Lower leg skin (tissue), 4 donors: ENCODE measurements at regions not wholly inside any gene's neighbourhood (a gene's known extent, or its start where the extent isn't known, plus 50 kb on each side); places are given as distances from the start of the nearest gene placed in this dataset.

ENCODE experiments used
- DNase-seq, 2 donors: peaks; one replicate each; pipeline ENCODE4 v3.0.0-alpha.2; 2019; ENCODE audit warnings: low spot score in 2 of 2
- H3K4me3 ChIP-seq: fragments of 200-600 bp; sonication (generic); 2 replicates; pipeline ENCODE4 v1.5.1; 2017; ENCODE audit warnings: mild to moderate bottlenecking, low read depth; ENCODE audit not compliant: poor library complexity, severe bottlenecking
- POLR2A ChIP-seq, 2 donors: fragments of 450-650 bp; IDR thresholded peaks; one replicate each; pipeline ENCODE4 v1.6.1; 2016 to 2017; ENCODE audit warnings: antibody characterized with exemption in 2 of 2, mild to moderate bottlenecking in 1 of 2, moderate library complexity in 1 of 2
- WGBS, 2 donors: methylation state at CpG; one replicate each; pipeline ENCODE4 v1.1.5; 2018; 5-methylcytosine and 5-hydroxymethylcytosine counted together
- intact Hi-C: fragments of 100-400 bp; cut with DNase I; formaldehyde crosslinking; loops from one replicate; pipeline ENCODE4 v1.15.0; 2023; ENCODE audit warnings: low total_unique reads
- TF ChIP-seq, protein P1 (sequence below), 3 donors: fragments of 450-650 bp; IDR thresholded peaks; one replicate each; pipeline ENCODE4 v1.5.1; 2016; ENCODE audit warnings: antibody characterized with exemption in 3 of 3, mild to moderate bottlenecking in 3 of 3, moderate library complexity in 2 of 3

- H3K4me3 ChIP-seq: no peak overlapping the region
- intact Hi-C loops: no loop called here
- TF ChIP-seq, protein P1, sequence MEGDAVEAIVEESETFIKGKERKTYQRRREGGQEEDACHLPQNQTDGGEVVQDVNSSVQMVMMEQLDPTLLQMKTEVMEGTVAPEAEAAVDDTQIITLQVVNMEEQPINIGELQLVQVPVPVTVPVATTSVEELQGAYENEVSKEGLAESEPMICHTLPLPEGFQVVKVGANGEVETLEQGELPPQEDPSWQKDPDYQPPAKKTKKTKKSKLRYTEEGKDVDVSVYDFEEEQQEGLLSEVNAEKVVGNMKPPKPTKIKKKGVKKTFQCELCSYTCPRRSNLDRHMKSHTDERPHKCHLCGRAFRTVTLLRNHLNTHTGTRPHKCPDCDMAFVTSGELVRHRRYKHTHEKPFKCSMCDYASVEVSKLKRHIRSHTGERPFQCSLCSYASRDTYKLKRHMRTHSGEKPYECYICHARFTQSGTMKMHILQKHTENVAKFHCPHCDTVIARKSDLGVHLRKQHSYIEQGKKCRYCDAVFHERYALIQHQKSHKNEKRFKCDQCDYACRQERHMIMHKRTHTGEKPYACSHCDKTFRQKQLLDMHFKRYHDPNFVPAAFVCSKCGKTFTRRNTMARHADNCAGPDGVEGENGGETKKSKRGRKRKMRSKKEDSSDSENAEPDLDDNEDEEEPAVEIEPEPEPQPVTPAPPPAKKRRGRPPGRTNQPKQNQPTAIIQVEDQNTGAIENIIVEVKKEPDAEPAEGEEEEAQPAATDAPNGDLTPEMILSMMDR (IDR thresholded peaks at IDR 0.05): no peak
- no peak for TF ChIP-seq POLR2A (IDR thresholded peaks at IDR 0.05)
- 41% methylated on average over 3 of the region's 3 CpGs for WGBS, 2 donors
- DNase-seq: peak in 1 of 2 donors; percentile 31
Observed at GRCh38 chr7:15801551-15801950, 115.1 kb upstream of the MEOX2 start.

- DNase-seq: no peak
- TF ChIP-seq, protein P1 (IDR thresholded peaks at IDR 0.05): no peak
- TF ChIP-seq POLR2A (IDR thresholded peaks at IDR 0.05): no peak
- H3K4me3 ChIP-seq: no peak overlapping the region
- intact Hi-C loops: no loop called here
Observed at GRCh38 chr7:15801041-15801440, 114.6 kb upstream of the MEOX2 start.

DNA sequence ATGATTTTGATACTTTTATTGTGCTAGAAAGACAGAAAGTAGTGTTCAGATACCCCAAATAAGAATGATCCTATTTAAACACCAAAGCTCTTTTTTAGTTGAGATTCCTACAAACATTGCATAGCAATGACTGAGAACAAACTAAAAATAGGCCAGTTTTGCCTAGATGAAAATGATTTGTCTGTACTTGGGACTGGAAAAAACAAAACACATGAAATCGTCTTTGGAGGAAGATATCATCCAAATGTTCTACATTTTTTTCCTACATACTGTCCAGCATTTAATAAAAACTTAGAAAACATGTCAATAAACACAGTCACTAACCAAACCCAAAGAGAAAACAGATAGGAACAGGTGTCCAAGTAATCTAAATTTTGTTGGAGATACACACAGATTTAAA, 111.6 kb upstream of the MEOX2 start:
- H3K4me3 ChIP-seq: no peak overlapping the region
- TF ChIP-seq, protein P1 (IDR thresholded peaks at IDR 0.05): no peak
- no peak for TF ChIP-seq POLR2A (IDR thresholded peaks at IDR 0.05)
- WGBS, 2 donors: 29 to 32% methylated on average over 1 of the region's 1 CpG
- no peak for DNase-seq
- intact Hi-C loops: no loop called here

DNA sequence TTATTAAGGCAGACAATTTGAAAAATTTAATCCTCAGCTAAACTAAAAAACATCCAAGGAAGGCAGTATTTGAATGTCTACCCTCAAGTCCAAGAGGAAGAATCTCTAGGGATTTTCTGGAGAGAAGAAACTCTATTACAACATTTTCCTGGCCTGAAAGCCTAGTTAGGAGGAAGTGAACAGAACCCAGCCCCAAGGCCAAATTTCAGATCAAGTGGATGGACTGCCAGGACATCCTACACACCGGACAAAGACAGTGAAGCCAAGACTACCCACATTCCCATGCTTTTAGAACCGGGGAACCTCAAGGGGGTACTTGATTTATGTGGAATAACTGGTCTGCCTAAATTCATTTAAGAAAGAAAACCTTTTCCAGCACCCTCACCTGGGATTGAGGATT, 108.9 kb upstream of the MEOX2 start:
- no peak for DNase-seq
- TF ChIP-seq, protein P1 (IDR thresholded peaks at IDR 0.05): no peak
- TF ChIP-seq POLR2A (IDR thresholded peaks at IDR 0.05): no peak
- no peak overlapping the region for H3K4me3 ChIP-seq
- 49 to 51% methylated on average over 2 of the region's 2 CpGs for WGBS, 2 donors
- intact Hi-C loops: no loop called here

GRCh38 chr7:15794801-15795200, 108.3 kb upstream of the MEOX2 start:
- no peak for DNase-seq
- H3K4me3 ChIP-seq: no peak overlapping the region
- intact Hi-C loops: no loop called here
- TF ChIP-seq POLR2A (IDR thresholded peaks at IDR 0.05): no peak
- TF ChIP-seq, protein P1 (IDR thresholded peaks at IDR 0.05): no peak

DNA sequence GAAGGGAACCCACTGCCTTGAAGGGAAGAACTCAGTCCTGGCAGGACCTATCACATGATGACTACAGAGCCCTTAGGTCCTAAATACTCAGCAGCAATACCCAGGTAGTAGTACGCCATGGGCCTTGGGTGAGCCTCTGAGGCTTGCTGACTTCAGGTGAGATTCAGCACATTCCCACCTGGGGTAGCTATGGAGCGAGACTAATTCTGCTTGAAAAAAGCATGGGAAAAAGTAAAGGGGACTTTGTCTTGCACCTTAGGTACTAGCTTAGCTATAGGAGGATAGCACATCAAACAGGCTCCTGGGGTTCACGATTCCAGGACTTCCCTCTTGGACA, 98.2 kb upstream of the MEOX2 start:
- DNase-seq: no peak
- no peak for TF ChIP-seq POLR2A (IDR thresholded peaks at IDR 0.05)
- TF ChIP-seq, protein P1 (IDR thresholded peaks at IDR 0.05): no peak
- 88 to 93% methylated on average over 3 of the region's 3 CpGs for WGBS, 2 donors
- intact Hi-C loops: no loop called here
- H3K4me3 ChIP-seq: no peak overlapping the region
